SH-SY5Y (cell line): ENCODE measurements at regions not wholly inside any gene's neighbourhood (a gene's known extent, or its start where the extent isn't known, plus 50 kb on each side); places are given as distances from the start of the nearest gene placed in this dataset.

ENCODE experiments used
- GATA2 ChIP-seq: IDR thresholded peaks from 2 replicates; pipeline ENCODE4 v1.6.1; 2011; ENCODE audit warnings: mild to moderate bottlenecking, low read depth, low read length
- GATA3 ChIP-seq: IDR thresholded peaks from 2 replicates; pipeline ENCODE4 v1.6.1; 2011; ENCODE audit warnings: low read depth, mild to moderate bottlenecking, low read length, moderate library complexity

DNA sequence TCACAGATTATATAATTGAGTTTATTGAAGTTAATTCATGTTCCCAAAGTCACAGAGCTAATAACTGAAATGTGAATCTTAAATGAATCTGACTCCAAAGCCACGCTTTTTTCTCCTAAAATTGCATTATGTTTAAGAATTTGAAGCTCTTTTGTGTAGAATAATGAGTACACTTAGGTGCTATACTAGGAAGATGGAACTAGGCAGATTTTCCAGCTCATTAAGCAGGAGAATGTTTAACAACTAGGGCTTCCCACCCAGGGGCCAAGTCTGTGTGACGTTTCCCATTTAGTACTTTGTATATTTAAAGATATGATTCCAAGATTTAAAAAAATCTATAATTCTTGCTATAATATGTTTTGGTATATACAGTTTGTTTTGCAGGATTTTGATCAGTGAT, 169.5 kb downstream of the KIF20B start:
- no peak for TF ChIP-seq GATA2
- TF ChIP-seq GATA3 = no peak
